ENCODE measurements at regions not wholly inside any gene's neighbourhood (a gene's known extent, or its start where the extent isn't known, plus 50 kb on each side); places are given as distances from the start of the nearest gene placed in this dataset.

- Histone ChIP-seq H2AFZ (ENCODE audit: control insufficient read depth, low read length) (no peak overlapping the region), H3K27ac (ENCODE audit: control insufficient read depth, insufficient read depth, low read length) (no peak overlapping the region), H3K27me3 (ENCODE audit: control insufficient read depth, extremely low read depth, insufficient read depth, low read length) (no peaks in the 10 kb centered on the region), H3K36me3 (ENCODE audit: control insufficient read depth in 2 of 2, extremely low read depth in 1 of 2, insufficient read depth in 2 of 2, low read length in 2 of 2) (no peaks in the 10 kb centered on the region), H3K9me3 (ENCODE audit: control insufficient read depth, low read depth, low read length) (no peaks in the 10 kb centered on the region), H3K9me1 (ENCODE audit: control insufficient read depth, extremely low read depth, insufficient read depth, low read length) (no peaks in the 10 kb centered on the region), H4K20me1 (ENCODE audit: control insufficient read depth, extremely low read depth, insufficient read depth, low read length) (no peaks in the 10 kb centered on the region), H3K9ac (ENCODE audit: control insufficient read depth, extremely low read depth, insufficient read depth, low read length) (no peak overlapping the region), H3K4me3 (ENCODE audit: control insufficient read depth in 2 of 3, extremely low read depth in 1 of 3, insufficient read depth in 2 of 3, low read depth in 1 of 3, low read length in 3 of 3) (no peak overlapping the region), H3K79me2 (ENCODE audit: control insufficient read depth, insufficient read depth, low read length) (no peaks in the 10 kb centered on the region), H3K4me1 (ENCODE audit: control insufficient read depth, extremely low read depth, insufficient read depth, low read length) (no peaks in the 10 kb centered on the region), H3K4me2 (ENCODE audit: control insufficient read depth, extremely low read depth, insufficient read depth, low read depth, low read length) (no peak overlapping the region)
- DNase-seq (ENCODE audit: low read depth, low spot score) (no peak), FAIRE-seq (no peak)
- TF ChIP-seq EZH2 (IDR thresholded peaks at IDR 0.05; ENCODE audit: low read length) (no peak), CTCF (optimal IDR thresholded peaks at IDR 0.05 in 1 of 3, IDR thresholded peaks at IDR 0.05 in 1 of 3, conservative IDR thresholded peaks at IDR 0.05 in 1 of 3; ENCODE audit: extremely low read depth in 1 of 3, insufficient read depth in 2 of 3, low read length in 3 of 3) (no peak)
- dilution Hi-C loops (cut with MboI; ENCODE audit: extremely low pct_ligation_motif_present, low sequenced_read_pairs): no loop called here
Observed at GRCh38 chrX:34716302-34716701, 59.2 kb upstream of the TMEM47 start.

DNA sequence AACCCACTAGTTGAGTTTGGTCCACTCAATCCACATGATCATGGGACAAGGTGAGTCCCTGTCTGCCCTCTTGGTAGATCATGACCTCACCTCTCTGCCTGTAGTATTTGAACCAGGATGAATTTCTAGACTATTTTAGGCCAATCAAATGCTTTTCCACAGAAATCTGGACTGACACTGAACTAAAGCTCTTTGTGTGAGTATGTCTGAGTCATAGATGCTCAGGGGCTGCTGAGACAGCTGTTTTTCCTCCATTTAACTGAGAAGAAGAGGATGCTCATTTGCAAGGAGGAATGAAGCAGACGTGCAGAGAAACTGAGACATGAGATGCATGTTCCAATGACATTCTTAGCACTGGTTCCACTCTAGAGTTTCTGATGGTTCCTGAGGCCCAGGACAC, 77.3 kb upstream of the TMEM47 start:
- H3K79me2 ChIP-seq (ENCODE audit: control insufficient read depth, insufficient read depth, low read length): no peaks in the 10 kb centered on the region
- no peak overlapping the region for H3K27ac ChIP-seq (ENCODE audit: control insufficient read depth, insufficient read depth, low read length)
- TF ChIP-seq CTCF (optimal IDR thresholded peaks at IDR 0.05 in 1 of 3, IDR thresholded peaks at IDR 0.05 in 1 of 3, conservative IDR thresholded peaks at IDR 0.05 in 1 of 3; ENCODE audit: extremely low read depth in 1 of 3, insufficient read depth in 2 of 3, low read length in 3 of 3) (no peak), EZH2 (IDR thresholded peaks at IDR 0.05; ENCODE audit: low read length) (no peak)
- no peak overlapping the region for H3K9ac ChIP-seq (ENCODE audit: control insufficient read depth, extremely low read depth, insufficient read depth, low read length)
- no peaks in the 10 kb centered on the region for H3K9me1 ChIP-seq (ENCODE audit: control insufficient read depth, extremely low read depth, insufficient read depth, low read length)
- H3K4me3 ChIP-seq (ENCODE audit: control insufficient read depth in 2 of 3, extremely low read depth in 1 of 3, insufficient read depth in 2 of 3, low read depth in 1 of 3, low read length in 3 of 3): no peak overlapping the region
- no peaks in the 10 kb centered on the region for H4K20me1 ChIP-seq (ENCODE audit: control insufficient read depth, extremely low read depth, insufficient read depth, low read length)
- DNase-seq (ENCODE audit: low read depth, low spot score) (no peak), FAIRE-seq (no peak)
- H3K9me3 ChIP-seq (ENCODE audit: control insufficient read depth, low read depth, low read length): no peaks in the 10 kb centered on the region
- no peaks in the 10 kb centered on the region for H3K36me3 ChIP-seq (ENCODE audit: control insufficient read depth in 2 of 2, extremely low read depth in 1 of 2, insufficient read depth in 2 of 2, low read length in 2 of 2)
- no peaks in the 10 kb centered on the region for H3K4me1 ChIP-seq (ENCODE audit: control insufficient read depth, extremely low read depth, insufficient read depth, low read length)
- no peak overlapping the region for H3K4me2 ChIP-seq (ENCODE audit: control insufficient read depth, extremely low read depth, insufficient read depth, low read depth, low read length)
- no peak overlapping the region for H2AFZ ChIP-seq (ENCODE audit: control insufficient read depth, low read length)
- no peaks in the 10 kb centered on the region for H3K27me3 ChIP-seq (ENCODE audit: control insufficient read depth, extremely low read depth, insufficient read depth, low read length)
- dilution Hi-C loops (cut with MboI; ENCODE audit: extremely low pct_ligation_motif_present, low sequenced_read_pairs): no loop called here
